DMS153 treated with DMSO at 0.1 percent for 48 hours (cell line): ENCODE measurements at regions not wholly inside any gene's neighbourhood (a gene's known extent, or its start where the extent isn't known, plus 50 kb on each side); places are given as distances from the start of the nearest gene placed in this dataset.

Experiments
- DNase-seq: peaks from one replicate; lab custom pipeline; 2025; ENCODE audit not compliant: unreplicated experiment; lab: John Stamatoyannopoulos, UW

DNA sequence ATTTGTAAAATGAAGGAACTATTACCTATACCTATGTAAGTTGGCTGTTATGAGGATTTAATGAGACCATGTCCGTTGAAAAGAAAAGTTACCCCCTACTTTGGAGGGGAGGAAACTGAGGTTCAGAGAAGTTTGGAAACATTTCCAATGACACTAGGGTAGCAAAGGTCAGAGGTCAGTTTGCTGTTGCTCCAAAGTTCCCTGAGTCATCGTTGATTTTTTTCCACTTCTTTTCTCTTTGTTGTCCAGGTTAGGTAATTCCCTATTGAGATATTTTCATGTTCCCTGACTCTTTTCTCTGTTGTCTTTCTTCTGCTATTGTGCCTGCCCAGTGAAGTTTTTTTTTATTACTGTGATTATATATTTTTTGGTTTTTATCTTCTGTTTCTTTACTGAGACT, 213.8 kb upstream of the C1orf174 start:
- no peak for DNase-seq

DNA sequence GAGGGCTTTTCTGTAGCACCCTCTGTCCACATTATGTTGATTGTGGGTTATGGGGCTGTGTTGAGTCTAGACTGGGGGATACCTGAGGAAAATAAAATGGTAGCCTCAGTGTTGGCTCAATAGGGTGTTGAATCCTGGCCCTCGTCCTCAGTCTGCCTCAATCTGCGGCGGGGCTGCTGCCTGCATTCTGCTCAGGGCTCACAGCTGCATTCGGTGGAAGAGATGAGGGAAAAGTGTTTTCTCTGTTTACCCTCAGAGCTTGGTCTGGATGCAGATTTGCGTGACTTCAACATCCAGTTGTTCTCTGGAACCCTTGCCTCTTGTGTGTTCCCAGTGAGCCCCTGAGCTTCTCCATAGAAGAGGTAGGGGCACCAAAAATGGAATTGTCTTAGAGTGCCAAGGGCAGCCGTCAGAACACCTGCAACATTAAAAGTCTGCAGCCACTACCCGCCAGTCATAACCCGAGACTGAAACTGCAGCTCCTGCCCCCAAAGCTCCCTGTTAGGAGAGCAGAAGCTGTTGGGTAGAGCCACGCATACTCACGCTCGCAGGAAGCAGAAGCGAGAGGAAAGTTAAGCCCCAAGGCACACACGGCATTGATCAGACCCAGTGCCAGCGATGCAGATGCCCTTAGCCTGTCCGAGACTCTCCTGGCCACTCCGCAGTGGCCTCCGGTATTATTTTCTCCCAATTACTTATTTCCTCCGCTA, 215.3 kb upstream of the C1orf174 start:
- no peak for DNase-seq

GRCh38 chr1:4117196-4117595, 217.1 kb upstream of the C1orf174 start:
- DNase-seq: no peak

DNA sequence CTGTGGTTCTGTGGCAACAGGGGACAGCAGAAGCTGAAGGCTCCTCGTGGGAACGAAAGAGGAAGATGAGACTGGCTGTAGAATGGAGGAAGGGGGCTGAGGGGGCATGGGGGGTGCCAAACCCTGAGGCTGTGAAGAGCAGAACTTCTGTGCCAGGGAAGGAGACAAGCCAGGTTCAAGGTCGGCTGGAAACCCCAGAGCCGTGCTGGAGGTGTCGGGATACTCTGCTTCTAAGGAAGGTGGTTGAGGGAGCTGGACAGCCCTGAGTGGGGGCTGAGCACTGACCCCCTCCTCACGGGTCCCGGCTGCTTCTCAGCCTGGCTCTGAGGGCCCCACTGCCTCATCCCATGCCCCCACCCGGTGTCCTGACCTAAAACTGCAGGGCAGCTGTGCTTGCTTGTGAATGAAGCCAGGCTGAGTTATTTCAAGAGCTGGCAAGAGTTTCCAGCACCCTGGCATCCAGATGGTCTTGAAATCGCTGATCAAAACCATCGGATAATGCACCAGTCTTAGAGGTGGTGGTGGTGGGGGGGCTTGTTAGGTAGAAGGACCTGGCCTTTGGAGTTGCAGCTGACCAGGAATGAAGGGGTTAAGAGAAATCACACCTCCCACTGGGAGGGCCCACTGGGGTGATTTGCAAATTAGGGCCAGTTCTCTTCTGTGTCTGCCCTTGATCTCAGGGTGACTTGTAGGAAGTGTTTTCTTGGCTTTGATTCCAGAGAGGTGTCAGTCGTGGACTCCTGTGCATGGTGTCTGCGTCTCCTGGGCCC, 218.9 kb upstream of the C1orf174 start:
- DNase-seq: no peak

GRCh38 chr1:4119516-4120220, 219.6 kb upstream of the C1orf174 start:
- DNase-seq: no peak

DNA sequence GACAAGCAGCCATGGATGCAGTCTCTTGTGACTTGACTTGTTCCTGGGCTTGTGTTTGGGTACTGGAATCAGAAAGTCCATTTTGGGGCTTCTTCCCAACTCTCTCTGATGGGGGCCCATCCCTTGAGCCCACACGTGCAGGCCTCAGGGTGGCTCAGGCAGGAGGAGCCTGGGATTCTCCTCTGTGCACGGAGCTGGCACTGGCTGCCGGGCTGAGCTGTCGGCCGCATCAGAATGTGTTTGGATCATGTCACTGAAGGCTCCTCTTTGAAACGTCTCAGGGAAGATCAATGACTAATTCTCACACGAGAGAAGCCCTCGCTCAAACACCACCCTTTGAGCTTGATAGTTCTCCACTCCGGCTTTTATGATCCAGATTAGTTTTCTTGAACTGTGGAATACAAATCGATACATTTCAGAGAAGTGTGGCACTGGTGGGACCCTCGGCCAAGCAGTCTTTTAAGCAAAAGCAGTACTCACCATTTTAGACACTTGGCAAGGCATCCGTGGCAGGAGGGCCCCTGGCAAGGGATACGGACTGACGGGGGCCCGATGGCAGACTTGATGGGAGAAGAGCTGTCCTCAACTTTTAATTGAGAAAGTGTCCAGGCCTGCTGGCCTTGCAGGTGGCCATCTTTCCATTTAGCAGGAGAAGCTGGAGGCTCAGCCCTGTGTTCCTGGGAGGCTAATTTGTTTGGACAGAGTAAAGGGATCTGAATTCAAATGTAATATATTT, 220.7 kb upstream of the C1orf174 start:
- DNase-seq: no peak

DNA sequence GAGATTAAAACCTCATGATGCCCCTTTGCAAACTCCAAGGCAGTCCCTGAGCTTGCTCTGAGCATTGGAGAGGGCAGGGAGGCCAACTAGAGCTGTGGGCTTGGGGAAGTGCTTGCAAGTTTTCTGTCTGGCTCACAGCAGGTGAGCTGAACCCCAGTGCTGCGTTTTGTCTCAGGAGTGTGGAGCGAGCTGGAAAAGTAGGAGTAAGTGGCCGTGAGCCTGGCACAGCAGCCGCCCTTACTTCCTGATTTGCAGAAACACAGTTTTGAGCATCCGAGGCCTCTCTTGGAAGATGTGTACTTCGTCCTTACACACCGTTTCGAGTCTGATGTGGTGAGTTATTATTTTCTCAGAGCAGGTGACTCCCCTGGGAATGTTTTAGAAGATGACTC, 221.2 kb upstream of the C1orf174 start:
- no peak for DNase-seq

- DNase-seq: no peak
Measured at GRCh38 chr1:4121834-4122512, 221.9 kb upstream of the C1orf174 start.

- DNase-seq: no peak
Measured at GRCh38 chr1:4122513-4123160, 222.6 kb upstream of the C1orf174 start.

DNA sequence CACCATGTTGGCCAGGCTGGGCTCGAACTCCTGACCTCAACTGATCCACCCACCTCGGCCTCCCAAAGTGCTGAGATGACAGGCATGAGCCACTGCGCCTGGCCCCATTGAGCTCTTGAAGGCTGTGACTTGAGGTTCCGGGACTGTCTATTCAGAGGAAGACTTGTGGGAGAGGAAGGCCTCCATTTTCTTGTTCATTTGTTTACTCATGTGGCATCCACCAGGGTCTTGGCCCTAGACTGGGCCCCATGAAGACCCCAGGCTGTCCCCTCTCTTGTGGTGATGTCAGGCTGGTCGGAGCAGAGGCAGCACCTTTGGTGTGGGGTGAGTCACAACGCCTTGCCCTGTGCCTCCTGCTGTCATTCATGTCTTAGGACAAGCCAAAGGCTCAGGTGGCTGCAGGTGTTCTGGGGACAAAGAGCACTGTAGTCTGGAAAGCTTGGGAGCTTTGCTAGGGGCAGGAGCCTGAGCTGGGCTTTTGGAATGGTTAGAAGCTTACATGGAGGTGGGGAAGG, 224.6 kb upstream of the C1orf174 start:
- no peak for DNase-seq

- DNase-seq: no peak
Measured at GRCh38 chr1:4126251-4126650, 226.2 kb upstream of the C1orf174 start.

GRCh38 chr1:4126731-4127591, 226.9 kb upstream of the C1orf174 start:
- no peak for DNase-seq

GRCh38 chr1:4127592-4128140, 227.6 kb upstream of the C1orf174 start:
- no peak for DNase-seq

DNA sequence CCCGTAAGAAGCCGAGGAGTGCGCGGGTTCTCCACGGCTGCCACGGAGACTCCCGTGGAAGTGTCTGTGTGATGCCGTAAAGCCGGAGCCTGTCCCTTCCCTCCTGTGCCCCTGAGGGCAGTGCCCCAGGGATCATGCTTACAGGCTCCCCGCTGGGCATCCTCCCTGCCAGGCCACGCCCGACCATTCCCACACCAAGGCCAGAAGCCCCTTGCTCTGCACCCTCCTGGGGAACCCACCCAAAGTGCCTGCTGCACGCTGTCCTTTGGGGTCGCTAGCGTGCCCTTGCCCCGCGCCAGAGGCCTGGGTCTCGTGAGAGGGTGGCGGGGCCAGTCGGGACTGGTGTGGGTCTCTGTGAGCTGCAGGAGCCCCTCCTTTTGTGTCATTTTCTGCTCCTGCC, 228.5 kb upstream of the C1orf174 start:
- DNase-seq: no peak

- no peak for DNase-seq
Measured at GRCh38 chr1:4129693-4130092, 229.6 kb upstream of the C1orf174 start.

DNA sequence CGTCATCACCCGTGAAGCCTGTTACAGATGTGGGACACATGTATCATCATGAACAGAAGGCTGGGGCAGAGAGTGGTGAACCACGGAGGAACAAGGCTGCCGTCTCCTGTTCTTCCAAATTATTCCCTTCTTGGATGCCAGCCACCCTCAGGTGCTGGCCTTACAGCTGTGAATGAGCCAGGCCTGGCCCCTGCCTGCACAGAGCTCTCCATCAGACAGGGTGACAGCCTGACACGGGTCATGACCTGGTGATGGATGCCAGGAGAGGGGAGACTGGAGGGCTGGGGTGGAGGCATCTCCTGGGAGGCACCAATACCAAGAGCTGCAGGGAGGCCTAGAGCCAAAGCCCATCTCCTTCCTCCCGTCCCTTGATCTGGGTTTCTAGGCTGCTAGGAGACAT, 230.0 kb upstream of the C1orf174 start:
- no peak for DNase-seq

GRCh38 chr1:4131734-4132133, 231.7 kb upstream of the C1orf174 start:
- DNase-seq: no peak

GRCh38 chr1:4132352-4133296, 232.6 kb upstream of the C1orf174 start:
- DNase-seq: no peak
